GM10248 (cell line): ENCODE measurements at regions not wholly inside any gene's neighbourhood (a gene's known extent, or its start where the extent isn't known, plus 50 kb on each side); places are given as distances from the start of the nearest gene placed in this dataset.

Experiments
- CTCF ChIA-PET: fragments of 300-600 bp; sonication (Branson Sonifier 250); formaldehyde crosslinking; extraction: SDS; loops from one replicate; lab custom pipeline; 2021; ENCODE audit warnings: antibody characterized with exemption; lab: Yijun Ruan, JAX
- POLR2A ChIA-PET: fragments of 350-650 bp; sonication (Branson Sonifier 250); formaldehyde crosslinking; extraction: SDS; loops from one replicate; lab custom pipeline; 2020; ENCODE audit warnings: antibody characterized with exemption; lab: Yijun Ruan, JAX
- DNase-seq: peaks from one replicate; pipeline ENCODE4 v3.0.0; 2012; ENCODE audit errors: extremely low spot score
- TF ChIP-seq, protein P1 (sequence below): IDR thresholded peaks from 2 replicates; pipeline ENCODE4 v1.5.1; 2012; ENCODE audit warnings: mild to moderate bottlenecking, low read depth; ENCODE audit errors: extremely low read depth, missing control alignments, control extremely low read depth

- POLR2A ChIA-PET: no interaction called here
- no peak for DNase-seq
- TF ChIP-seq, protein P1, sequence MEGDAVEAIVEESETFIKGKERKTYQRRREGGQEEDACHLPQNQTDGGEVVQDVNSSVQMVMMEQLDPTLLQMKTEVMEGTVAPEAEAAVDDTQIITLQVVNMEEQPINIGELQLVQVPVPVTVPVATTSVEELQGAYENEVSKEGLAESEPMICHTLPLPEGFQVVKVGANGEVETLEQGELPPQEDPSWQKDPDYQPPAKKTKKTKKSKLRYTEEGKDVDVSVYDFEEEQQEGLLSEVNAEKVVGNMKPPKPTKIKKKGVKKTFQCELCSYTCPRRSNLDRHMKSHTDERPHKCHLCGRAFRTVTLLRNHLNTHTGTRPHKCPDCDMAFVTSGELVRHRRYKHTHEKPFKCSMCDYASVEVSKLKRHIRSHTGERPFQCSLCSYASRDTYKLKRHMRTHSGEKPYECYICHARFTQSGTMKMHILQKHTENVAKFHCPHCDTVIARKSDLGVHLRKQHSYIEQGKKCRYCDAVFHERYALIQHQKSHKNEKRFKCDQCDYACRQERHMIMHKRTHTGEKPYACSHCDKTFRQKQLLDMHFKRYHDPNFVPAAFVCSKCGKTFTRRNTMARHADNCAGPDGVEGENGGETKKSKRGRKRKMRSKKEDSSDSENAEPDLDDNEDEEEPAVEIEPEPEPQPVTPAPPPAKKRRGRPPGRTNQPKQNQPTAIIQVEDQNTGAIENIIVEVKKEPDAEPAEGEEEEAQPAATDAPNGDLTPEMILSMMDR: no peak
- CTCF ChIA-PET: interaction anchor here (1.3 kb wide), 1 partner anchor 14 kb away, joined by 3 read pairs; no protein-coding TSS in a partner anchor
Measured at GRCh38 chr1:13900583-13900982, 200.6 kb downstream of the PRDM2 start.

- TF ChIP-seq, protein P1: no peak
- no peak for DNase-seq
- ChIA-PET CTCF (interaction anchor here (1.2 kb wide), 1 partner anchor 18 kb away, joined by 3 read pairs; no protein-coding TSS in a partner anchor), POLR2A (no interaction called here)
Measured at GRCh38 chr1:13901039-13901438, 201.1 kb downstream of the PRDM2 start.

GRCh38 chr1:13901597-13901996, 201.6 kb downstream of the PRDM2 start:
- no peak for DNase-seq
- ChIA-PET CTCF (interaction anchor here (1.2 kb wide), 1 partner anchor 19 kb away, joined by 3 read pairs; no protein-coding TSS in a partner anchor), POLR2A (no interaction called here)
- TF ChIP-seq, protein P1: no peak

GRCh38 chr1:13908128-13908527, 208.1 kb downstream of the PRDM2 start:
- CTCF ChIA-PET: interaction anchor here (1.1 to 1.4 kb wide), 3 partner anchors 18 to 106 kb away, joined by 3 to 4 read pairs (median 3); no protein-coding TSS in a partner anchor
- no peak for DNase-seq
- POLR2A ChIA-PET: no interaction called here
- TF ChIP-seq, protein P1: no peak

GRCh38 chr1:13911697-13912619, 212.0 kb downstream of the PRDM2 start:
- DNase-seq: no peak
- CTCF ChIA-PET: no interaction called here

GRCh38 chr1:13913396-13913795, 213.4 kb downstream of the PRDM2 start:
- ChIA-PET POLR2A (interaction anchor here (0.6 kb wide), 1 partner anchor 14 kb away, joined by 4 read pairs; no protein-coding TSS in a partner anchor), CTCF (interaction anchor here (0.6 kb wide), 1 partner anchor 13 kb away, joined by 3 read pairs; no protein-coding TSS in a partner anchor)
- no peak for DNase-seq
- TF ChIP-seq, protein P1: no peak

More at GRCh38 chr1:13911697-13912619, 212.0 kb downstream of the PRDM2 start:
- TF ChIP-seq, protein P1: no peak
- POLR2A ChIA-PET: no interaction called here
